Suppressor macrophage (primary cell): ENCODE measurements at regions not wholly inside any gene's neighbourhood (a gene's known extent, or its start where the extent isn't known, plus 50 kb on each side); places are given as distances from the start of the nearest gene placed in this dataset.

Experiments
- DNase-seq, 4 experiments: peaks; one replicate each; pipeline ENCODE4 v3.0.0-alpha.2; 2020 to 2022

GRCh38 chr16:52101246-52101645 lies 445.7 kb downstream of the TOX3 start:
- no peak for DNase-seq

GRCh38 chr16:52099382-52099781 lies 447.6 kb downstream of the TOX3 start:
- no peak for DNase-seq

GRCh38 chr16:52095471-52095870 lies 451.5 kb downstream of the TOX3 start:
- DNase-seq, result no peak

GRCh38 chr16:52092126-52092525 lies 454.8 kb downstream of the TOX3 start:
- no peak for DNase-seq

GRCh38 chr16:52090080-52090479 lies 456.9 kb downstream of the TOX3 start:
- no peak for DNase-seq

GRCh38 chr16:52089476-52089875 lies 457.5 kb downstream of the TOX3 start:
- DNase-seq, result no peak

- DNase-seq, result no peak
These were observed 460.0 kb downstream of the TOX3 start for GRCh38 chr16:52086901-52087300.

- no peak for DNase-seq
These were observed 468.0 kb downstream of the TOX3 start for GRCh38 chr16:52078716-52079655.

- no peak for DNase-seq
These were observed 469.3 kb downstream of the TOX3 start for GRCh38 chr16:52077607-52078006.

- DNase-seq, result no peak
These were observed 470.1 kb downstream of the TOX3 start for GRCh38 chr16:52076801-52077201.

GRCh38 chr16:52076332-52076731 lies 470.6 kb downstream of the TOX3 start:
- DNase-seq, result no peak

GRCh38 chr16:52074133-52074532 lies 472.8 kb downstream of the TOX3 start:
- DNase-seq, result no peak

GRCh38 chr16:52073024-52073423 lies 473.9 kb downstream of the TOX3 start:
- DNase-seq, result no peak

- no peak for DNase-seq
These were observed 475.8 kb downstream of the TOX3 start for GRCh38 chr16:52071101-52071500.

- DNase-seq, result no peak
These were observed 476.4 kb downstream of the TOX3 start for GRCh38 chr16:52070341-52071057.

- no peak for DNase-seq
These were observed 477.1 kb downstream of the TOX3 start for GRCh38 chr16:52069866-52070265.

- DNase-seq, result no peak
These were observed 478.4 kb downstream of the TOX3 start for GRCh38 chr16:52068447-52069074.

GRCh38 chr16:52066962-52067361 lies 480.0 kb downstream of the TOX3 start:
- no peak for DNase-seq

GRCh38 chr16:52056259-52056658 lies 490.7 kb downstream of the TOX3 start:
- no peak for DNase-seq

- no peak for DNase-seq
These were observed 491.6 kb downstream of the TOX3 start for GRCh38 chr16:52055381-52055780.

- DNase-seq, result no peak
These were observed 492.6 kb downstream of the TOX3 start for GRCh38 chr16:52054326-52054725.

- no peak for DNase-seq
These were observed 494.1 kb downstream of the TOX3 start for GRCh38 chr16:52052818-52053217.

- no peak for DNase-seq
These were observed 495.4 kb downstream of the TOX3 start for GRCh38 chr16:52051414-52052172.
